Mesodermal cell (in vitro differentiated cells): ENCODE measurements at regions not wholly inside any gene's neighbourhood (a gene's known extent, or its start where the extent isn't known, plus 50 kb on each side); places are given as distances from the start of the nearest gene placed in this dataset.
A peak's percentile ranks its signal among the peaks of the same experiment; 100 is the strongest.

Experiments
- H3K27ac ChIP-seq: 2 replicates; pipeline ENCODE4 v1.7.0; 2013; ENCODE audit warnings: mild to moderate bottlenecking, low read depth, low read length, moderate library complexity; ENCODE audit not compliant: severe bottlenecking
- H3K36me3 ChIP-seq: 2 replicates; pipeline ENCODE4 v1.7.1; 2013; ENCODE audit warnings: mild to moderate bottlenecking, low read length, moderate library complexity; ENCODE audit not compliant: control insufficient read depth, insufficient read depth
- H3K4me1 ChIP-seq: one replicate; pipeline ENCODE4 v1.7.1; 2013; ENCODE audit warnings: mild to moderate bottlenecking, low read length; ENCODE audit not compliant: insufficient read depth, control insufficient read depth, poor library complexity, severe bottlenecking
- H3K4me3 ChIP-seq: 2 replicates; pipeline ENCODE4 v1.7.0; 2013; ENCODE audit warnings: low read length, control low read depth, mild to moderate bottlenecking; ENCODE audit not compliant: insufficient read depth, poor library complexity, severe bottlenecking; ENCODE audit errors: extremely low read depth
- H3K9me3 ChIP-seq: 2 replicates; pipeline ENCODE4 v1.7.1; 2013; ENCODE audit warnings: mild to moderate bottlenecking, low read length, moderate library complexity; ENCODE audit not compliant: control insufficient read depth
- WGBS, 2 experiments: methylation state at CpG; one replicate each; pipeline ENCODE4 v1.1.5; 2013; ENCODE audit warnings: missing lambda C conversion rate in 2 of 2; ENCODE audit not compliant: insufficient coverage in 2 of 2; 5-methylcytosine and 5-hydroxymethylcytosine counted together

GRCh38 chr10:78306358-78306757 lies 272.7 kb downstream of the RPS24 start:
- Histone ChIP-seq H3K4me3 (no peak overlapping the region), H3K27ac (no peak overlapping the region), H3K9me3 (no peaks in the 10 kb centered on the region), H3K36me3 (no peaks in the 10 kb centered on the region), H3K4me1 (peaks cover 12% of the 10 kb centered on the region)
- WGBS, 2 experiments: 98% methylated on average over 5 of the region's 5 CpGs

GRCh38 chr10:78307576-78307975 lies 273.9 kb downstream of the RPS24 start:
- H3K27ac ChIP-seq: peak overlapping the region; percentile 6
- no peaks in the 10 kb centered on the region for H3K9me3 ChIP-seq
- peaks cover 9% of the 10 kb centered on the region for H3K4me1 ChIP-seq
- H3K36me3 ChIP-seq: no peaks in the 10 kb centered on the region
- H3K4me3 ChIP-seq: no peak overlapping the region
- 57 to 77% methylated on average over 1 of the region's 1 CpG for WGBS, 2 experiments

GRCh38 chr10:78309536-78310237 lies 276.0 kb downstream of the RPS24 start:
- 93 to 96% methylated on average over 9 of the region's 15 CpGs for WGBS, 2 experiments
- no peak overlapping the region for H3K27ac ChIP-seq
- H3K36me3 ChIP-seq: no peaks in the 10 kb centered on the region
- no peak overlapping the region for H3K4me3 ChIP-seq
- no peaks in the 10 kb centered on the region for H3K9me3 ChIP-seq
- peaks cover 16% of the 10 kb centered on the region for H3K4me1 ChIP-seq

- 65 to 94% methylated on average over 2 of the region's 2 CpGs for WGBS, 2 experiments
- Histone ChIP-seq H3K4me3 (no peak overlapping the region), H3K9me3 (no peaks in the 10 kb centered on the region), H3K36me3 (no peaks in the 10 kb centered on the region), H3K27ac (peak overlapping the region; percentile 47), H3K4me1 (peaks cover 16% of the 10 kb centered on the region)
Measured at GRCh38 chr10:78310481-78311080, 276.9 kb downstream of the RPS24 start.

- Histone ChIP-seq H3K9me3 (no peaks in the 10 kb centered on the region), H3K36me3 (no peaks in the 10 kb centered on the region), H3K4me3 (no peak overlapping the region), H3K27ac (peak overlapping the region; percentile 92), H3K4me1 (peaks cover 26% of the 10 kb centered on the region)
- WGBS, 2 experiments: 88 to 90% methylated on average over 2 of the region's 9 CpGs
Measured at GRCh38 chr10:78312197-78313047, 278.8 kb downstream of the RPS24 start.

- no peaks in the 10 kb centered on the region for H3K9me3 ChIP-seq
- H3K4me1 ChIP-seq: peaks cover 29% of the 10 kb centered on the region
- H3K36me3 ChIP-seq: no peaks in the 10 kb centered on the region
- H3K4me3 ChIP-seq: no peak overlapping the region
- H3K27ac ChIP-seq: peak overlapping the region; percentile 92
- 88 to 94% methylated on average over 3 of the region's 3 CpGs for WGBS, 2 experiments
Measured at GRCh38 chr10:78313048-78313381, 279.4 kb downstream of the RPS24 start.

- Histone ChIP-seq H3K9me3 (no peaks in the 10 kb centered on the region), H3K4me3 (no peak overlapping the region), H3K27ac (peak overlapping the region; percentile 92), H3K36me3 (no peaks in the 10 kb centered on the region), H3K4me1 (peaks cover 29% of the 10 kb centered on the region)
- 100% methylated on average over 3 of the region's 3 CpGs for WGBS, 2 experiments
Measured at GRCh38 chr10:78313636-78314035, 280.0 kb downstream of the RPS24 start.

GRCh38 chr10:78314651-78315050 lies 281.0 kb downstream of the RPS24 start:
- WGBS, 2 experiments: 100% methylated on average over 1 of the region's 2 CpGs; no CpG with 5 or more reads in 1 of the 2 experiments
- no peaks in the 10 kb centered on the region for H3K36me3 ChIP-seq
- H3K9me3 ChIP-seq: no peaks in the 10 kb centered on the region
- H3K4me1 ChIP-seq: peaks cover 29% of the 10 kb centered on the region
- H3K27ac ChIP-seq: no peak overlapping the region
- no peak overlapping the region for H3K4me3 ChIP-seq

GRCh38 chr10:78316451-78316931 lies 282.8 kb downstream of the RPS24 start:
- WGBS, 2 experiments: 88% methylated on average over 1 of the region's 1 CpG; no CpG with 5 or more reads in 1 of the 2 experiments
- H3K27ac ChIP-seq: peak overlapping the region; percentile 84
- H3K9me3 ChIP-seq: no peaks in the 10 kb centered on the region
- H3K4me1 ChIP-seq: peaks cover 29% of the 10 kb centered on the region
- H3K4me3 ChIP-seq: no peak overlapping the region
- no peaks in the 10 kb centered on the region for H3K36me3 ChIP-seq

- Histone ChIP-seq H3K4me1 (peaks cover 17% of the 10 kb centered on the region), H3K4me3 (no peak overlapping the region), H3K27ac (no peak overlapping the region), H3K9me3 (no peaks in the 10 kb centered on the region), H3K36me3 (no peaks in the 10 kb centered on the region)
- 92 to 100% methylated on average over 1 of the region's 1 CpG for WGBS, 2 experiments
Measured at GRCh38 chr10:78318305-78318704, 284.6 kb downstream of the RPS24 start.
